GM19455 (cell line): ENCODE measurements at regions not wholly inside any gene's neighbourhood (a gene's known extent, or its start where the extent isn't known, plus 50 kb on each side); places are given as distances from the start of the nearest gene placed in this dataset.

Experiments used
- ATAC-seq: cut with Tn5 transposase; IDR thresholded peaks from one replicate; pipeline ENCODE4 v1.9.1; 2021; ENCODE audit not compliant: unreplicated experiment

DNA sequence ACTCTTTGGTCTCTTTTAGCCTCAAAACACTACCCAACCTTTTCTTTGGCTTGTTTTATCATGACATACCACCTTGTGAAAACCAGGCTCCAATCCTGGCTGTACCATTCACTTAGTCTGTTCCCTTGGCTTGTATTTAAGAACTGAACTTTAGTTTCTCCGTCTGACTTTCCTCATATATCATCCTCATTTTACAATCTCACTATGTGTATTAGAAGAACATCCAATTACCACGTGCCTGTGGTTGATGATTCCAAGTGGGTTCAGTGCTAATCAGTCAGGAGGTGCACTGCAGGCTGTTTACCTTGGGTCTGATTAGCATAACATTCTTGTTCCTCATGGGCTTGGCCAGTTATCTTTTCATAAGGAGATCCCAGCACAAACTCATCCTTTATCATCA lies 144.8 kb upstream of the KLF14 start:
- no peak for ATAC-seq

- no peak for ATAC-seq
These were observed 145.2 kb upstream of the KLF14 start for GRCh38 chr7:130879191-130879590.

GRCh38 chr7:130880668-130881067 lies 146.7 kb upstream of the KLF14 start:
- ATAC-seq = no peak

GRCh38 chr7:130881091-130881798 lies 147.2 kb upstream of the KLF14 start:
- ATAC-seq = no peak

- ATAC-seq = no peak
These were observed 147.8 kb upstream of the KLF14 start for GRCh38 chr7:130881799-130882141.

DNA sequence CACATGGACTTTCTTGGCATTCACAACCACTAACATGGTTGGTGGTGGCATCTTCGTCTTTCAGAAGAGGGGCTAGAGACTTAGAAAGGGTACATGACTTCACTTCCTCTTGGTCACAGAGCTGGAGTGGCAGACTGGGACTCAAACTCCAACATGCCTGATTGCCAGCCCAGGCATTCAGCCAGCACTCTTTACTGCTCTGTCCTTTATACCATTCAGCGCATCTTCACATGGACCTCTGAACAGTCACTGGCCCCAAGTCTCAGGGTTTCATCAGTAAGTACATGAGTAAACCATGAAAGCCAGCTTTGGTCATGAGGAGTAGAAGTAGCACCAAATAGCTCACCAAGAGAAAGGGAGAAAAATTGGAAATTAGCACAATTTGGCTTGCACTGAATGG lies 148.4 kb upstream of the KLF14 start:
- ATAC-seq = no peak

- no peak for ATAC-seq
These were observed 149.9 kb upstream of the KLF14 start for GRCh38 chr7:130883928-130884327.

DNA sequence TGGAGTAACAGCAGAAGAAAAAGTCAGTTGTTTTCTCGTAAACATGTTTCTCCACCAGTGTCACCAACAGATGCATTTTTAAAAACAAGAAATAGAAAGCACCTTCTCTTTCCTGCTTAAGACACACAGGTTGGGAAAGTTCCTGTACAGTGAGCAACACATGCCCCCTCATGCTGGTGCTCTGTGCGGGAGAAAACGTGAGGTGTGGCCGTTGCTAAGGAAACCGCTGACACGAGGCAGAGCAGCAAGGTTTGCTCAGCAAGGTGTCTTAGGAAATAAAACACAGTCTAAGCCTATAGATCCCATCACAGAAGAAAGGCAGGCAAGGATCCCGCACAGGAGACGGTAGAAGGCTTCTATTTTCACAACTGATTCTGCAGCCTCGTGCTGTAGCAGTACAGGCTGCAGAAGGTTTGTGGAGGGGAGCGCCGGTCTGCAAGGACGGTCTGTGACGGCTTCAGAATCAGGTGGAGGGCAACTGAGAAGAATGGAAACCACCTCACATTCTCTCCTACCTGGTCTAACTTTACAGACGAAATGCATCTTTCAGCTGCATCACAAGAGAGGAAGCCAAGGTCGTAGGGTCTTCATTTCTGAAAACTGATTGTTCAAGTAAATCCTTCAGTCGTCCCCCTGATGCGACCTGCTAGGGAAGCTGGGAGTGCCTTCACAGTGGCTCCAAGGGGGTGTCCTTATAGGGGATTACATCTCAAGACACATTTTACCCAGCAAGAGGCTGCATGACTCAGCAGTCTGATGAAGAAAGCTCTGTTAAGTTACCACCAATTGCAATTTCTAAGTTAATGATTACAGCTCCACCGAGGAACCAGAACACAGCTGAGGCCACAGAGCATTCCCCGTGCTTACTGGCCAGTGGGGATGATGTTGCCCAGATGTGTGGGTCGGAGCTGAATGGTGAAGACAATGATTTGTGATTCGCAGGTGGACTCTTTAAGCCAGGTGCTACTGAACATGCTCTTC lies 150.7 kb upstream of the KLF14 start:
- ATAC-seq = no peak

GRCh38 chr7:130886438-130887135 lies 152.6 kb upstream of the KLF14 start:
- ATAC-seq = no peak

DNA sequence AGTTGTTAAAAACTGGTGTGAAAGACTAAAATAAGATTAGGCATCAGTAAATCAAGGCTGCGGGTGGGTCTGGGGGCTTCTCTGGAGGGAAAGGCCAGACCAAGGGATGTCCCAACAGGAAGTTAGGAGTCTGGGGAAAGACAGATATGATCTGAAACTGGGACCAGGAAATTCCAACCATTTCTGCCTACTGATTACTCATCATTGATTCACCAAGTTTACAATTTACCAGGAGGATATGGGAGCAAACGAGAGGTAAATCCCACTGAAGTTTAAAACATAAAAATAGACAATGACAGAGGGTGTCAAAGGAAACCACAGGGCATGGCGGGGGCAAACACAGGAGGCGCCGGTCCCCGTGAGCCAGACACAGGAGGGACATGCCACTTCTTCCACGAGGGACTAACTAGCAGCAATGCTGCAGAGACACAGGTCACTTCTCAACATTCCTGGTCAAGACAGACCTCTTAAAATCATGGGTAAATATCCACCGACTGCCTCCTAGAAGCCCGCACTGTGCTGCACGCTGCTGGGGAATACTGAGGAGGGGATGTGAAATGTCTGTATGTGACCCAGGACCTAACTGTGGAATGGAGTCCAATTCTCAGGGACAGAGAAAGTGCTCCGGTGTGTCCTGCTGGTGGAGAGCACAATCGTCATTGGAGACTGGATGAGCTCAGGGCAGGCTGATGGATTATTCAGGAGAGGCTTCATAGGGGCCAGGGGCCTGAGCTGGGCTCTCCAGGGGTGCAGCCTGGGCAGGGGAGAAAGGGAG lies 153.4 kb upstream of the KLF14 start:
- ATAC-seq = no peak

DNA sequence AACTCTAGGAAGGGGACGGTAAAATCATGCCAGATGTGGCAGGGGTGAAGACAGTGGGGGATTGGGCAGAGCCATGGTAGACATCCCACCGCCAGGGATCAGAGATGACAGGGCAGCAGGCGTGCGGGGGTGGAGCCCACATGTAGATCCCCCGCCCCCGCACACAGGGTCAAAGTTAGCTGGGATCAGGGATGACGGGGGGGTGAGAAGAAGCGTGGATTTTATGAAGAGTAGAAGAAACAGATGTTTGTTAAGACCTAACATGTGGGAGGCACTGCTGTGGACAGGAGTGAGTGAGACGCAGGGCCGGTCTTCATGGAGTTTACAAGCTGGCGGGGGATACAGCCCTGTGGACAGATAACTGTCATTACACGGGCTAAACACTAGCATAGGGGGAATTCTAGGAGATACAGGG lies 154.0 kb upstream of the KLF14 start:
- ATAC-seq = no peak

GRCh38 chr7:130888468-130888867 lies 154.5 kb upstream of the KLF14 start:
- no peak for ATAC-seq

DNA sequence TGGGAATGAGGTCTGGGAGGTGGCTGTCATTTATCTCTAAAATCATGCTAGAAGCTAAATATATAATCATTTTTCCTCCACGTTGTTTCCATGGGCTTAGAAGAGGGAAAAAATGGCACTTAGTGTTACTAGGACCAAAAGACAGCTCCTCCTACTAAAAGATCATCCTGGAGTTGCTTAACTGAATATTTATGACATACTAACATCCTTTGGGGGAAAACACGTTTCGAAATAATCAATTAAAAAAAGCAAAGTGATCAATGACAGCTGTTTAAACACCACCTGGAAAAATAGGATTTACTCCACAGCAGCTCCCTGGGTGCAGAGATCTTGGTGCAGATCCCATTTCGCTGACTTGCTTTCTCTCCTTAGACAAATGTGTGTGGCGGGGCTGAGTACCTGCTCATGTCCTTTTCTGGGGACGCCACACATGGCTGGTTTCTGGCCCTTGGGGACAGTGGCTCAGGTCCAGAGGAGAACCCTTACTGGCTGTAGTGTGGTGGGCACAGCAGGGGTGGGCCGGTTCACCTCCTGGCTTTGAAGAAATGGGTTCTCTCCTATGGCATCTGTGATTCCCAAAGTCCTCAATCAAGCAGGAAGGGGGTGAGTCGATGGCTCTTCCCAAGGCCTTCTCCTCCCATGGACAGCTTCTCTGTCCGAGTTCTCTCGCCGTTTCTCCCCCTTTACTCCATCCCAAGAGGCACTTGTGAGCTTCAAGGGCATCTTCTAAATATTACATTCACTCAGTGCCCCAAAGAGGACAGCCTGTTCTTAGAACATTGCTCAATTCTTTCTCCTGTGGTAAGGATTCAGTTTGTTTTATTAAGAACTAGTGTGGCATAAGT lies 156.4 kb upstream of the KLF14 start:
- no peak for ATAC-seq

GRCh38 chr7:130891254-130892094 lies 157.5 kb upstream of the KLF14 start:
- ATAC-seq = no peak

GRCh38 chr7:130893441-130893894 lies 159.5 kb upstream of the KLF14 start:
- ATAC-seq = no peak

- no peak for ATAC-seq
These were observed 160.3 kb upstream of the KLF14 start for GRCh38 chr7:130894146-130894908.

GRCh38 chr7:130894909-130895750 lies 161.1 kb upstream of the KLF14 start:
- no peak for ATAC-seq
